Tibial nerve (tissue), 3 donors: ENCODE measurements at regions not wholly inside any gene's neighbourhood (a gene's known extent, or its start where the extent isn't known, plus 50 kb on each side); places are given as distances from the start of the nearest gene placed in this dataset.

ENCODE experiments used
- CTCF ChIP-seq, 5 experiments: fragments of 200-600 bp in 3 of 5; fragments of 450-650 bp in 2 of 5; sonication (generic) in 3 of 5; IDR thresholded peaks; one replicate each; pipeline ENCODE4 v1.5.1; 2016 to 2019; ENCODE audit warnings: antibody characterized with exemption in 5 of 5, mild to moderate bottlenecking in 3 of 5, moderate library complexity in 2 of 5
- POLR2A ChIP-seq, 2 donors: fragments of 450-650 bp; IDR thresholded peaks; one replicate each; pipeline ENCODE4 v1.6.1; 2017; ENCODE audit warnings: antibody characterized with exemption in 2 of 2, mild to moderate bottlenecking in 2 of 2, moderate library complexity in 2 of 2

- TF ChIP-seq POLR2A (IDR thresholded peaks at IDR 0.05) = no peak
- TF ChIP-seq CTCF (IDR thresholded peaks at IDR 0.05) = no peak
These were observed 72.7 kb upstream of the FUT8 start for GRCh38 chr14:65339866-65340265.
